Stimulated activated CD4-positive, alpha-beta T cell treated with anti-CD3 and anti-CD28 coated beads, Interleukin-1b, Interleukin-23, amount 100 ng/mL, for 4 hours (primary cell): ENCODE measurements at regions not wholly inside any gene's neighbourhood (a gene's known extent, or its start where the extent isn't known, plus 50 kb on each side); places are given as distances from the start of the nearest gene placed in this dataset.

Experiments
- DNase-seq, 2 donors: peaks; one replicate each; pipeline ENCODE4 v3.0.0-alpha.2; 2020; ENCODE audit warnings: low read depth in 2 of 2

DNA sequence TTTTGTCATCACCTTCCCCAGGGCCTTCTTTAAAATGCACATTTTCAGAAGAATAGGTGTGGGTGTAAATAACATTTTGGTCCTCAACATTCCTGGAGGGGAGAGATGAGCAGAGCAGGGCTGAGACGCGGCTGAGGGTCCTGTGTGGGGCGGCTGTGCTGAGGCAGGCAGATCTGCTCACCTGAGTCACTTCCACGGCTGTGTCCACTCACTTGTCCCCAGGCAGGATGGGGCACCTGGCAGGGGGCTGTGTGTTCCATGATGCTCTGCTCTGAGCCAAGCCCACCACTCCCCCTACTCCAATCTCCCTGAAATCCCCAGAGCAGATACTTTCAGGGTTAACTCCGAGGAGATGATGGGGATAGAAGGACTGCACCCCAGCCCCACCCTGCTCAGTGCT, 93.8 kb downstream of the GLRX3 start:
- no peak for DNase-seq

DNA sequence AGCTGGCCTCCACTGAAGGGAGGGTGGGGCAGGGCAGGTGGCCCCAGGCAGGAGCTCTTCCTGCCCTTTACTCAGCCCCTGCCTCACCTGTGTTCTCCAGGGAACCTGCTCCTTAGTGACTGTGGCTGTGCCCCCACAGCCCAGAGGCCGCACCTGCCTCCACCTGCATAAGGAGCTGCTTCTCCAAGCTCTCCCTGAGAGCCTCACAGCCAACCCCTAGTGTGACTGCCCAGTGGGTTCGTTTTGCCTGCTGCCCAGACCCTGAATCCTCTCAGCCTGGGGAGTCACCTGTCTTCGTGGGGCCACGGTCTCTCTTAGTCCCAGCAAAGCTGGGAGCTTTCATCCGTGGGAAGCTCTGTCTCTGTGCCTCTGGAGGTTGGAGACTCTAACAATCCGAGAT, 94.4 kb downstream of the GLRX3 start:
- DNase-seq, result no peak

DNA sequence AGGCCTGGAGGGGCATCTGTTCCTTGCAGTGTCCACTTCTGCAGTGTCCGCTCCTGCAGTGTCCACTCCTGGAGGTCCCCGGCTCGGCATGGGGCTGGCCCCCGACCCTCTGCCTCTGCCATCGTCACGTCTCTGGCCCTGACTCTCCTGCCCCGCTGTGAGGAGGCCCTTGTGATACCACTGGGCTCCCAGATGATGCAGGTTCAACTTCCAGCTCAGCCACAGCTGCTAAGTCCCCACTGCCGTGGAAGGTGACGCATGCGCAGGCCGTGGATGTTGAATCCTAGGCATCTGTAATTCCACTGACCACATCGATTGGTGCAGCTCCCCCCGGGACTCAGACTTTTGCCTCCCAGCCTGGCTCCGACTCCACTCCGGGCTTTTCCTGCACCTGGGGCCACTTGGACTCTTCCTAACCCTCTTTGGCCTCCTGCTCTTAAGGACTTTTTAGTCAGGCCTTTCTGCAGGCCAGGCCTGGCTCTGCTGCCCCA, 95.1 kb downstream of the GLRX3 start:
- DNase-seq, result no peak

DNA sequence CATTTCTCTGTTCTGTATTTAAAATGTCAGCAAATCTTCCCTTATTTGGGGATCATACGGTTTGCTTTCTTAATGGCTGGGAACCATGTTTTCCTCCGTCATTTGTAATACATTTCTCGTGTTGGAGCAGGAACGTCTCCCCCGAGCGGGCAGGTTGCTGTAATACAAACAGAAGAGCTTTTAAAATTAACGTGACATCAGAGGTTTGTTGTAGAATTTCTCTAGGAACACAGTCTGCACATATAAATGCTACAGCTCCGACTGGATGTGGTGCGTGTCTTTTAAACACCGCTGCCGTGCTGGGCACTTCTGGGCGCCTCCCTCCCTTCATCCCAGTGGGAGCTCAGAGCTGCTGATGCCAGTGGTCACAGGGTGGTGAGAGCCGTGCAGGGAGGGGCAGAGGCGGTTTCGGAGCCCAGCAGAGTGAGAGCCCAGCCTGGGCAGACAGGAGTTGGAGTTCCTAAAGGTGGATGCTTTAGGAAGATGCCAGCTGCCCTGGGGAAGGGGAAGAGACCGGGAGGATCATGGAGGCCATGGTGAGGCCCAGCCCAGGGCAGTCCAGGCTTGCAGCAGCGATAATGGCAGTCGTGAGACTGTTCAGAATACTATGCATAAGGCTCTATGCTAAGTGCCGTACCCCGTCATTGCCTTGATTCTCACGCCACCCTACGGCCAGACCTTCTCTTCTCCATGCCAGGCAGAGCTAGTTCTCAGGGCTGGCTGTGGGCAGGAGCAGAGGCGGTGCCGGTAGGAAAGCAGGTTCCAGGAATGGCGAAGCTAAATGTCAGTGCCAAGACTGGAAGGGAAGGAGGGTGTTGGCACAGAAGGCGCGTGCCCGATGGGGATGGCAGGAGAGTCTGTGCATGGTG, 96.2 kb downstream of the GLRX3 start:
- DNase-seq, result no peak

DNA sequence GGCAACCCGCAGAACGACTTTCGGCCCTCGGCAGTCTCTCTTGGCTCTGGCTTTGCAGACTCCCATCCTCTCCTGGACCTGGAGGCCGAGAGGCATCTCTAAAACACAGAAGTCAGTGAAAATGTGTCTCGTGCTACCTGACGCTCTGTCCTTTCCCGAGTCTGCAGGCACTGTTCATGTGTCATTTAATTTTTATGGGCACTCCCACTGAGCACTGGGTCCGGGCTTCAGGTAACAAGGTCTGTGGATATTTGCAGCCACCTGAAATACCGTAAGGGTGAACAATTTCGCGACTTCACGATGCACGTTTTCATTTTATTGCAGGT, 96.8 kb downstream of the GLRX3 start:
- DNase-seq, result no peak

DNA sequence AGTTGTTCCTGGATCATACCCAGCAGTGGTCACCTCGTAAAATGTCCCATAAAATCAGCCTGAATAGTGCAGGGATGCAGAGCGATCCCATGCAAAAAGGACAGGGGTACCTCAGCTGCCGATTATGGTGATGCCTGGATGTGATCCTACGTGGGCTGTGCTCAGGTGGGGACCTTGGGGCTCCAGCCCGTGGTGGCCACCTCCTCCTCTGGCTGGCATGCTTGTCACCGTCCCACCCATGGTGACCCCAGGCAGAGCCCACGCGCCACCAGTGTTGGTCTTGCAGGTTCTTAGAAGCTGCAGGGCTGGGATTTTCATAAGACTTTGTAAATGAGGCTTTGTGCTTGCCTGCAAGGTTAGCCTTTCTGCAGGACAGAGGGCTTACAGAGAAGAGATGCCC, 97.2 kb downstream of the GLRX3 start:
- no peak for DNase-seq

DNA sequence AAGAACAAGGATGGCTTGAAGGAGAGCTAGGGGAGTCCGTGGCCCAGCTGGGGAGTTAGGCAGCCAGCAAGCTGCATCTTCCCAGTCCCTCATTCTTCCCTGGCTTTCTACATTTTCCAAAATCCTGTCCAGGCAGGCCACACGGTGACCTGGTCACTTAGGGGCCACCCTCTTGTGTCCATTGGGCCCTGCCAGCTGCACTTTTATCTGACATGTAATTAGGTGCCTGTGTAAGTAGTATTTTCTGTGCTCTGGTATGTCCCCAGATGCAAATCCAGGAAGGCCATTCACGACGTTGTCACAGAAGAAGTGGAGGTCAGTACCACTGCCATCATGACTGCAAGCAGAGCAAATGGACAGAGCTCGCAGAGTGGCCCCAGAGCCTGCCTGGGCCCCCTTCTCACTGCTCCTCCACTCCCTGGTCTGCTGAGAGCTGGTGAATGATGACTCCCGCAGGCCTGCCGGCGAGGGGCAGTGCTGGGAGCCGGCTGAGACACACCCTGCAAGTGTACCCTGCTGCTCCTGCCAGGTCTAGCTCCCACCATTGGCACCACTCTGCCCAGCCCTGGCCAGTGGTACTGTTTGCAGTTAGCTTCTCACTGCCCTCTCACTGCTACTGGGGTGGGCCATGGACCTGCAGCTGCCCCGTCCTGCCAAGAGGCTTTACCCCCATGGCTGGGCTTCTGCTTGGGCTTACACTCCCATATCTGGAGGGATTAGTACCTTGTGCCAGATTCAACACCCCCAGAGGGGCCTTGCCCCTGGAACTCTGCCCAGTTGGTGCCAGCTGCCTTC, 98.2 kb downstream of the GLRX3 start:
- no peak for DNase-seq

DNA sequence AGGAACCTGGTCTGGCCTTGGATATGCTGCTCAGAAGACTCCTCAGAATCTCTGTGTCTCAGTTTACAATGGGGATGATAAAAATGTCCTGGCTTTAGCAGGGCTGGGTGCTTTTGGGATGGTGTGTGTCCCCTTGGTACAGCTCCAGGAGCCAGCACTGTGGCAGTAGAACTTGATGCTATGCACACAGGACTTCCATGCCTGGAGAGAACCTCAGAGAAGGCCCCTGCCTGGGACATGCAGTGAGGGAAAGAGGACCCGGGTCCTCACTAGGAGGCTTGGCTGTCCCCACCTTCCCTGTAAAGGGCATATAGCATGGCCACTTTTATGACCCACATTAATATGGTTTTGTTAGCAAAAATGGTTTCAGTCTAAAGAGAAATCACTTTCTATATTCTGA, 100.5 kb downstream of the GLRX3 start:
- no peak for DNase-seq

DNA sequence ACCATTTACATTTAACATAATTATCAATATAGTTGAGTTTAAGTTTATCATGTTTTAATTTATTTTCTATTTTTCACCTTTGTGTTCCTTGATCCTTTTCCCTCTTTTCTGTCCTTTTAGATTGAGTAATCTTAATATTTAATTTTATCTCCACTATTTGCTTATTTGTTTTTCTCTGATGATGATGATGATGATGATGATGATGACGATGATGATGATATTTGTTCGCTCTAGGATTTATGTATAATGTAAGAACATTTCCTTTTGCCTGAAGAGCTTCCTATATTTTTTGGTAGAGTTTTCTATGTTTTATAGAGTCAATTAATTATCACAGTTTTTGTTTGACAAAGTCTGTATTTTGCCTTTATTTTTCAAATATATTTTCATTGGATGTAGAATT, 104.2 kb downstream of the GLRX3 start:
- DNase-seq, result no peak

DNA sequence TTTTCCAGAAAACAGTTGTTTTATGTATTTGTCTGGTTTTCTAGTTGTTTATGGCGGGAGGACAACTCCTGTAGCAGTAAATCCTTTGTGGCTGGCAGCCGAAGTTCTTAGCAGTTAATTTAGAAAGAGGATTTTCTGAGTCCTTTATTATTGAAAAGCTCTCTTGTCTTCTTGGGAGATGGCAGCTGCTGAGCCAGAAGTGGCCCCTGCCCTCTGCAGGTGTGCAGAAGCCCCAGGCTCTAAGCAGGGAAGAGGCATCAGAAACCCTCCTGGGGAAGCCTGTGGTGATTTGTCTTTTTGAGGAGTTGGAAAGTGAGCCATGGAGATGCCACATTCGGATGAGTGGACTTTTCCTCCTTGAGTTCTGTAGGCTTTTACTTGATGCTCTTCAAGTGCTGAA, 106.3 kb downstream of the GLRX3 start:
- no peak for DNase-seq

DNA sequence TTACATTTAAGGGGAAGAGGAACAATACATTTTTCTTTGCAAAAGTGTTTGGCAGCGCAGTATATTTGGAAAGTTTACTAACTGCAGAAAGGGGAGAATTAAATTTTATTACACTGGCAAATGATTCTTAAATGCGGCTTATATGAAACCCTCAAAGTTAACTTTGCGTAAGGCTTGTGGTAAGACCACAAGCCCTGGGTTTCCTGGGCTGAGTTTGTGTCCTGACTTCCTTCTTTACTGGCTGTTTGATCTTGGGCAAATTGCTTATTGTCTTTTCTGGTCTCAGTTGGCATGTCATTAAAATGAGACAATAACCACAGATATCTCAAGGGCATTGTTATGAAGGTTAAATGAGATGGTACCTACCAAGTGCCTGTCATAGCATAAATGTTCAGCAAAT, 106.8 kb downstream of the GLRX3 start:
- DNase-seq, result no peak

DNA sequence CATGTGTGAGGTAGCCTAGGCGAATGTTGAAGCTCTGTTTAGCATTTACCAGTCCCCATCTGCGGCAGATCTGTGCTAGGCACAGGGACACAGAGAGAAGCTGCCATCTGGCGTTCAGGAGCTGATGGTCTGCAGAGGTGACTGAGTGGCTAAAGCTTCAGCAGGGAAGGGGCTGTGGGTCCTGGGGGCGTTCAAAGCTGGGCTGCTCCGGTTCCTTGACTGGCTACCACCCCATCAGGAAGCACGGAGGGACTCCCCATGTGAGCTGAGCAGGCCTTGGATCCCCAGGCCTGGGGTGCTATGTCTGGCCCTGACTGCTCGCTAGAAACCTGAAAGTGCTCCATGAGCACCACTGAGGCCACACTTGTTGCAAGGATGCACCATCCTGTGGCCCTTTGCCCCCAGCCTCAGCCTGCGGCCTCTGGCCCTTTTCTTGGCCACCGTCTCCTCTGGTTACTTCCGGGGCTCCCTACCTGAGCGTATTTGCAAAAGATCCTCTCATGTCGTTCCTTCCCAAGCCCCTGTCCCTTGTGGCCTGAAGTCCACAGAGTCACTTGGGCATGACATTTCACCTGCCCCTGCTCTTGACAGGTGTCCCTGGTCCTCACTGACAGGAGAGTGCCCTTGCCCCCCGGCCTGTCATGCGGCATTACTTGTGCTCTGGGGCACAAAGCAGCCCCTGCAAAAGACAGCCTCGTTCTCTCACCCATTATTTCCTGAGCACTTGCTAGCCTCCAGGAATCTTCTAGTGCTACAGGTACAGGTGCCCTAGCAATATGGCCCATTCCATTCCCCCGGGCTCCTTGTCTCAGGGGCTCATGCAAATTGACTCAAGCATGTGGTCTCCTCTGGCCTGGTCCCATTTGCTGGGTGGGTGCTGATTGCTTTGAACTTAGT, 108.1 kb downstream of the GLRX3 start:
- DNase-seq, result no peak

DNA sequence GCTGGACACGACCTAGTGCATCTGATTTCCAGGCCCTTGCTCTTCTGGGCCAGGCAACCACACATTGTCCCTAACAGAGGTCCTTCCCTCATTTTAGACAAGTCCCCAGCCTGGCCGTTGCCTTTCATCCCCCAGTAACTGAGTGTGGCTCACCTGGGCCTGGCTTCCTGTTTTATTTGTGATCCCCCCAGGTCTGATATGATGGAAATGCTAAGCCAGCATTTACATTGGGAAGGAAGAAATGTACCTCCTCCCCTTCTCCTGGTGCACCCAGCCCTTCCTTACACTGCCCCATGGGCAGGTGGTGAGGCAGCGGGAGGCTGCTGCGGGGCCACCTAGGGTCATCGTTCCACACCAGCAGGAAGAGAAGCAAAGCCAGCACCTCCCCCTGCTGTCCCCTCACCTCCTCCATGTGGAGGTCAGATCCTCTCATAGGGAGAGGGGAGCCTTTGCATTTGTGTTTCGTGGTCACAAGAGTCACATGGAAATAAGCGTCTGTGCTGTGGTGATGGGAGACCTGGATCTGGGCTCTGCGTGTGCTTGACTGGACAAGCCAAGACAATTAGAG, 108.8 kb downstream of the GLRX3 start:
- no peak for DNase-seq

DNA sequence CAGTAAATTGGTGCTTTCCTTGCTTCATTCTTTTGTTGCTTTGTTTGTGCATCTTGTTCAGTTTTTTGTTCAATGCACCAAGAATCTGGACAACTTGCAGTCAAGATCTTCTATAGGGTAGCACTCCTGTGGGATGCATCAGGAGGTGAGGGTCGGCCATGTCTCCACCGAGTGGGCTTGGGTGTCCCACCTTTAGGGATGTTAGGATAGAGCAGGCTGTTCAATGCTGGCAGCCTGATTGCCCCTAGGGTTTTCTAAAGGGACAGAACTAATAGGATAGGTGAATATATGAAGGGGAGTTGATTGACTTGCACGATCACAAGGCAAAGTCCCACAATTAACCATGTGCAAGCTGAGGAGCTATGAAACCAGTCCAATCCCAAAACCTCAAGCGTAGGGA, 109.9 kb downstream of the GLRX3 start:
- DNase-seq, result no peak

DNA sequence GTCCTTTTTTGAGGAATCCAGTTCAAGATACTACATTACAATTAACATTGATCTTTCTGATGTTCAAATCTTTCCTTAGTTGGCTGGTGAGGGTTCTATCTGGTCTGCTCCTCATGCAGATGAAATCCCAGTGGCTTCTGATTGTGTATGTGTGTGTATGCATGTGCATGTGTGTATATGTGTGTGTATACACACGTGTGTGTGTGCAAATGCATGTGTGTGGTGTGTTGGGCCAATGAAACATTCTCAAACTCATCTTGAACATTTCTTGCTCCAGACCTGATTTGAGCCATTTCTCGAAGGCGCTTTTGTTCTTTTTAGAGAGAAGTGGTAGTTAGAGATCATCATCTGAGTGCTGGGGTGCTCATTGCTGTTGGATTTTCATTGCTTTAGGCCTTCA, 113.9 kb downstream of the GLRX3 start:
- no peak for DNase-seq

DNA sequence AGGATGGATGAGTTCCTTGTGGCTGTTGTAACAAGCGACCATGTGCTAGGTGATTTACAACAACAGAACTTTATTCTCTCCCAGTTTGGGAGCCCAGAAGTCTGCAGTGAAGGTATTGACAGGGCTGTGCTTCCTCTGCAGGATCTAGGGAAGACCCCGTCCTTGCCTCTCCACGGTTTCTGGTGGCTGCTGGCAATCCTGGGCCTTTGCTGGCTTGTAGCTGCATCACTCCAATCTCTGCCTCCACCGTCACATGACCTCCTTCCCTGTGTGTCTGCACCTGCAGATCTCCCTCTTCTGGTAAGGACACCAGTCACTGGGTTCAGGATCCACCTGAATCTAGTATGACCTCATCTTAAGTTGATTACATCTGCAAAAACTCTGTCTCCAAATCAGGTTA, 115.6 kb downstream of the GLRX3 start:
- no peak for DNase-seq

DNA sequence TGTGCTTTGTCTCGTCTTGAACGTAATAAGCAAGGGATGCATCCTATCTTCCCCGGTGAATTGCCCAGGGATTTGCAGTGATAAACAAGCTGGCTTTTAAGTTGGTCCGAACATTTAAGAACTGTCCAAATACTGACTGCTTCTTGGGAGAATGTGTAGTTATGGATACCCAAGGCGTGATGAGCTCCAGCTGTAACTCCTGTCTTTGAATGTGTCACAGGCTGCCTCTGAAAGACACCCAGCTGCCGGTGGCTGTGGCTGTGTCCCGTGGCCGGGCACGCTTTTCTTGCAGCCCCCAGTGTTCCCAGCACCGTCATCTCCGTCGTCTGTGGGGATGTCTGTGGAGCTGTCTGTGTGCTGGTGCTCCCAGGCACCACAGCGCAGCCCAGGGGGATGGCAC, 118.1 kb downstream of the GLRX3 start:
- DNase-seq, result no peak

DNA sequence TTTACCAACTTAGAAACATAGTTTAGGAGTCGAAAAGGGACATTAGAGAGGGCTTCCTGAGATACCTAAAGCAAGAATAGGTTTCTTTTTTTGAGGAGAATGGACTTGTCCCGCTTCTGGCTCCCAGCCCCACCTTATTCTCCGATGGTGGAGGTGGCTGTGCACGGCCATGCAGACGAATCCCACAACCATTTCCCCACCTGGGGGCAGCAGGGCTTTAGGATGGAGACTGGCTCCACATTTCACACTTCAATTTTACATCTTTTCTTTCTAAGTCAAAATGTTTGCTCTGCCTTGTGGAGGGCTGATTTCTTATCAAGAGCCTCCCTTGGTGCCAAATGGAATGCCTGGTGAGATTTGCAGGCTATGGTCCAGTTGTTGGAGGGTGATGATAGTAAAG, 118.5 kb downstream of the GLRX3 start:
- DNase-seq, result no peak

DNA sequence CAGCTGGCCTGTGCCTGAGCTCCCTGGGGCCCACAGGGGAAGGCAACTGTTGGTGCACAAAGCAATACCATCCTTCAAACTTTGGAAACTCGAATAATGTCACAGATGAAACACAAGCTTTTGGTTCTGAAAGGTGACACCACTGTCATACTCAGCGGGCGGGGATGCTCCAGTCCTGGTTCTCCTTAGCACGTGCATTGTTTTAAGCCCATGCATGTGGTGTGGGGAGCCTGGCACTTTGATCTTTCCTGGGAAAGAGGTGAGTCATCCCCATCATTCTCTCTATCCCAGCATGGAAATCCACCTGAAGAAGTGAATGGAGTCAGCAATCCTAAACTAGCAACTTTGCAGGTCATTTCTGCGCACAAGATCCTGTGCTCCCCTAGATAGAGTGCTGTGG, 119.6 kb downstream of the GLRX3 start:
- DNase-seq, result no peak

DNA sequence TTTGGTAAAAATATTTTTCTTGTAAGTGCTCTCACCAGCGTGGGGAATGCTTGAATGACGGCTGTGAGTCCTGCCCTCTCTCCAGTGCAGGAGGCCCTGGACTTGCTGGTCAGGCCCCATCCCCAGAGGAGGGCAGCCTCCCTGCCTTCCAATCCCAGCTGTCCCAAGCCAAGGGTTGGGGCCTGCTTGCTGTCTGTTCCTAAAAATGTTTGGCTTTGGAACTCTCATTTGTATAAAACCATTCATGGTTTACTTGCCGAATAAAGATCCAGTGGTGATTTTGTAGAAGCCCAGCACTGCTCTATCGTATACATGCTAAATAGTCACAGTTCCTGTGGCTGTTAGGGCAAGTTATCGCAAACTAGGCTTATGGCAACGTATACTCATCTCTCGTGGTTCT, 121.7 kb downstream of the GLRX3 start:
- DNase-seq, result no peak

DNA sequence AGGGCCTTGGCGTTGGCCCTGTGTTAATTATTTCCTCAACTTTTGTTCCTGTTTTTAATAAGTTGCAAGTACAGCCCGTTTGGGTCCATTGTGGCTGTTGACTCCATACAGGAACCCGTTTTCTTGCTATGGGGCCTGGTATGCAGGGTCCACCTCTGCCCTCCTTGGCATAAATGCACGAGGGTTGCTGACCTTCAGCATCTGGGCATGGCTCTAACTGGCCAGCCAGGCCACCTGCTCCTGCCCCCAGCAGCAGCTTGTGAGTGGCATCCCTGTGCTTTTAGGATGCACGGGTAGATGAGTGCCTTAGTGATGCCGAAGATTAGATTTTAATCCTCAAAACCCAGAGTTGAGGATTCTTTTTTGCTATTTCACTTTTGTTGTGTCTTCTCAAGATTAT, 123.2 kb downstream of the GLRX3 start:
- DNase-seq, result no peak

DNA sequence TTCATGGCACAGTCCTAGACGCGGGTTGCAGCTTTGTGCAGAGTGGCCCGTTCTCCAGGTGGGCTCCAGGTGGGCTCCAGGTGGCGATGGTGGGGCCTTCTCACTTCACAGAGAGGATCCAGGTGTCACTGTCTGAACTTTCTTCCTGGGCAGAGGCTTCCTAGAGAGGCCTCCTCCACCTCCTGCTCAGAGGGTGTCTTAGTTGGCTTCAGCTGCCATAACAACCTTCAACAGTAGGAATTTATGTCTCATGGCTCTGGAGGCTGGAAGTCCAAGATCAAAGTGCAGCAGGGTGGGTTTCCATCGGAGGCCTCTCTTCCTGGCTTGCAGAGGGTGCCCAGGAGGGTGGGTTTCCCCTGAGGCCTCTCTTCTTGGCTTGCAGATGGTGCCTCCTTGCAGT, 125.1 kb downstream of the GLRX3 start:
- no peak for DNase-seq
